ENCODE measurements at regions not wholly inside any gene's neighbourhood (a gene's known extent, or its start where the extent isn't known, plus 50 kb on each side); places are given as distances from the start of the nearest gene placed in this dataset.

DNA sequence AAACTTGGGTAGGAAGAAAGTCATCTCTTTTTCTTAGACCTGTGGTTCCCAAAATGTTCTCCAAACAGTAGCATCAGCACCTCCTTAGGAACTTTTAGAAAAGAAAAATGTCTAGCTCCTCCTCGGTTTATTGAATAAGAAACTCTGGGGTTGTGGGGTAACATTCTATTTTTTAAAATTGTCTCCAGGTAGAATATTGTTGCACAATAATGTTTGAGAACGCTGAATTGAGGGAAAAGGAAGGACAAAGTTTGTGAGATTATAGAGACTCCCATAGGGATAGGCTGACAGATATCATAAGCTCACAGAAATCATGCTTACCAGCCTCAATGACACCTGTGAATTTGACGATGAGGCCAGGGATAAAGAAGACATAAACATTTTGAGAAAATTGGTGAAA is 1199.0 kb upstream of the CDH6 start:
- TF ChIP-seq, protein P1, sequence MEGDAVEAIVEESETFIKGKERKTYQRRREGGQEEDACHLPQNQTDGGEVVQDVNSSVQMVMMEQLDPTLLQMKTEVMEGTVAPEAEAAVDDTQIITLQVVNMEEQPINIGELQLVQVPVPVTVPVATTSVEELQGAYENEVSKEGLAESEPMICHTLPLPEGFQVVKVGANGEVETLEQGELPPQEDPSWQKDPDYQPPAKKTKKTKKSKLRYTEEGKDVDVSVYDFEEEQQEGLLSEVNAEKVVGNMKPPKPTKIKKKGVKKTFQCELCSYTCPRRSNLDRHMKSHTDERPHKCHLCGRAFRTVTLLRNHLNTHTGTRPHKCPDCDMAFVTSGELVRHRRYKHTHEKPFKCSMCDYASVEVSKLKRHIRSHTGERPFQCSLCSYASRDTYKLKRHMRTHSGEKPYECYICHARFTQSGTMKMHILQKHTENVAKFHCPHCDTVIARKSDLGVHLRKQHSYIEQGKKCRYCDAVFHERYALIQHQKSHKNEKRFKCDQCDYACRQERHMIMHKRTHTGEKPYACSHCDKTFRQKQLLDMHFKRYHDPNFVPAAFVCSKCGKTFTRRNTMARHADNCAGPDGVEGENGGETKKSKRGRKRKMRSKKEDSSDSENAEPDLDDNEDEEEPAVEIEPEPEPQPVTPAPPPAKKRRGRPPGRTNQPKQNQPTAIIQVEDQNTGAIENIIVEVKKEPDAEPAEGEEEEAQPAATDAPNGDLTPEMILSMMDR (IDR thresholded peaks at IDR 0.05; ENCODE audit: extremely low read depth, low read depth, low read length) = no peak
- Histone ChIP-seq H4K20me1 (ENCODE audit: insufficient read depth, low read length) (no peaks in the 10 kb centered on the region), H3K79me2 (ENCODE audit: insufficient read depth, low read length) (no peaks in the 10 kb centered on the region), H3K27me3 (ENCODE audit: insufficient read depth, low read length) (no peaks in the 10 kb centered on the region), H2AFZ (ENCODE audit: low read length) (no peak overlapping the region), H3K4me2 (ENCODE audit: insufficient read depth, low read length) (no peak overlapping the region), H3K4me3 (ENCODE audit: insufficient read depth, low read length) (no peak overlapping the region), H3K27ac (ENCODE audit: low read depth, low read length) (no peak overlapping the region), H3K4me1 (ENCODE audit: insufficient read depth, low read length) (no peaks in the 10 kb centered on the region), H3K36me3 (ENCODE audit: insufficient read depth, low read length) (no peaks in the 10 kb centered on the region), H3K9me3 (ENCODE audit: low read depth, low read length) (no peaks in the 10 kb centered on the region)
- no peak for DNase-seq (ENCODE audit: insufficient read length, low spot score, missing footprints)

DNA sequence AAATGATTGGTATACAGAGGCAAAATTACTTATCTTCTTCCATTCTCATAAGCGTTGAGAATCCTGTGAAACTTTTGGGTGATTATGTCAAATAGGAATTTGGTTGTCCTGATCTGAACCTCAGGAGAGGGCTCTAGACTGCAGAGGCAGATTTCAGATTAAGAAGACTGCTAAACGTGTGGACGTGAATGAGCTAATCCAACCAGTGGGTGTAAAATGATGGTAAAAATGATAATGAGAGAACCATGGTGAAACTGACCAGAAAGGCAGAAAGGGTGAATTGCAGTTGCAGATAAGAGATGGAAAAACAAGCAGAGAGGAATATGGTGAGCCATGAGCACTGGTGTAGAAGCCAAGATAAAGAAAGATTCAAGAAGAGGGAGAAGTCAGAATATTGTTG is 1200.2 kb upstream of the CDH6 start:
- no peaks in the 10 kb centered on the region for H3K4me1 ChIP-seq (ENCODE audit: insufficient read depth, low read length)

DNA sequence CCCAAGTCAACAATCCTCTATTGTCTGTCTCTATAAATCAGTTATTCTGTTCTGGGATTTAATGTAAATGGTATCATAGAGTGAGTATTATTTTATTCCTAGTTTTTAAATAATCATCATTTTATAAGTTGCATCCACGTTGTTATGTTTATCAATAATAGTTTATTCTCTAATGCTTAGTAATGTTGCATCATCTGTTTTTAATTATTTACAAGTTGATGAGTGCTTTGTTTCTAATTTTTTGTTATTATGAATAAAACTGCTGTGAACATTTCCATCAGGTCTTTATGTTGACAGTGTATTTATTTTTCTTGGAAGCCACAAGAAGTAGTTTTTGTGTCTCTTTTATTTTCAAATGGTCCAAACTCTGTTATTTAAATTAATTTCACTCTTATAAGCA is 1201.2 kb upstream of the CDH6 start:
- no peaks in the 10 kb centered on the region for H3K79me2 ChIP-seq (ENCODE audit: insufficient read depth, low read length)
- no peak overlapping the region for H3K27ac ChIP-seq (ENCODE audit: low read depth, low read length)
- no peaks in the 10 kb centered on the region for H3K27me3 ChIP-seq (ENCODE audit: insufficient read depth, low read length)
- no peaks in the 10 kb centered on the region for H4K20me1 ChIP-seq (ENCODE audit: insufficient read depth, low read length)
- H3K36me3 ChIP-seq (ENCODE audit: insufficient read depth, low read length) = no peaks in the 10 kb centered on the region
- no peak overlapping the region for H3K4me3 ChIP-seq (ENCODE audit: insufficient read depth, low read length)
- H2AFZ ChIP-seq (ENCODE audit: low read length) = no peak overlapping the region
- TF ChIP-seq, protein P1 (IDR thresholded peaks at IDR 0.05; ENCODE audit: extremely low read depth, low read depth, low read length) = no peak
- no peaks in the 10 kb centered on the region for H3K9me3 ChIP-seq (ENCODE audit: low read depth, low read length)
- DNase-seq (ENCODE audit: insufficient read length, low spot score, missing footprints) = no peak
- H3K4me2 ChIP-seq (ENCODE audit: insufficient read depth, low read length) = no peak overlapping the region
- H3K4me1 ChIP-seq (ENCODE audit: insufficient read depth, low read length) = no peaks in the 10 kb centered on the region

More for the DNA sequence above, 1200.2 kb upstream of the CDH6 start:
- H4K20me1 ChIP-seq (ENCODE audit: insufficient read depth, low read length) = no peaks in the 10 kb centered on the region
- H3K27me3 ChIP-seq (ENCODE audit: insufficient read depth, low read length) = no peaks in the 10 kb centered on the region
- TF ChIP-seq, protein P1 (IDR thresholded peaks at IDR 0.05; ENCODE audit: extremely low read depth, low read depth, low read length) = no peak
- no peak overlapping the region for H3K27ac ChIP-seq (ENCODE audit: low read depth, low read length)
- no peaks in the 10 kb centered on the region for H3K36me3 ChIP-seq (ENCODE audit: insufficient read depth, low read length)
- no peak overlapping the region for H2AFZ ChIP-seq (ENCODE audit: low read length)
- no peaks in the 10 kb centered on the region for H3K9me3 ChIP-seq (ENCODE audit: low read depth, low read length)
- no peak overlapping the region for H3K4me3 ChIP-seq (ENCODE audit: insufficient read depth, low read length)
- no peak for DNase-seq (ENCODE audit: insufficient read length, low spot score, missing footprints)
- H3K79me2 ChIP-seq (ENCODE audit: insufficient read depth, low read length) = no peaks in the 10 kb centered on the region
- no peak overlapping the region for H3K4me2 ChIP-seq (ENCODE audit: insufficient read depth, low read length)

DNA sequence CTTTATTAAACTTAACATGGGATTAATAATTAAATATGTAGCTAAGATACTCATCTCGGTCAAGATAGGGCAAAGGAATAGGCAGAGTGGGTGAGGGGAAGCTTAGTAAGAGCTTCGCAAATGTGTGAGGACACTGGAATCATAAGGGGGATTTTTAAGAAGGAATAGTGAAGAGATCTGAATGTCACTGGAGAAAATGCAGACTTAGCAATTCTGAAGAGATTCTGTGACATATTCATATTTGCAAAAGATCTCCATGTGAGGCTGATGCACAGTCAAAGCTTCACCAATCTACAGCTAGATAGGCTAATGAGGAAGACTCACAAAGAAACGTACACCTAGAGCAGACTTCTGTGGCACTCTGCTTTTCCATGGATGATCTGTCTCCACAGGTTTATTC is 1202.8 kb upstream of the CDH6 start:
- Histone ChIP-seq H3K27me3 (ENCODE audit: insufficient read depth, low read length) (no peaks in the 10 kb centered on the region), H3K79me2 (ENCODE audit: insufficient read depth, low read length) (no peaks in the 10 kb centered on the region), H3K4me1 (ENCODE audit: insufficient read depth, low read length) (no peaks in the 10 kb centered on the region), H2AFZ (ENCODE audit: low read length) (no peak overlapping the region), H3K4me2 (ENCODE audit: insufficient read depth, low read length) (no peak overlapping the region), H3K9me3 (ENCODE audit: low read depth, low read length) (no peaks in the 10 kb centered on the region), H3K27ac (ENCODE audit: low read depth, low read length) (no peak overlapping the region), H3K36me3 (ENCODE audit: insufficient read depth, low read length) (no peaks in the 10 kb centered on the region), H4K20me1 (ENCODE audit: insufficient read depth, low read length) (no peaks in the 10 kb centered on the region), H3K4me3 (ENCODE audit: insufficient read depth, low read length) (no peak overlapping the region)
- DNase-seq (ENCODE audit: insufficient read length, low spot score, missing footprints) = no peak
- TF ChIP-seq, protein P1 (IDR thresholded peaks at IDR 0.05; ENCODE audit: extremely low read depth, low read depth, low read length) = no peak

All from osteoblast (primary cell).